T-helper 2 cell (primary cell): ENCODE measurements at regions not wholly inside any gene's neighbourhood (a gene's known extent, or its start where the extent isn't known, plus 50 kb on each side); places are given as distances from the start of the nearest gene placed in this dataset.

ENCODE experiments used
- DNase-seq, 5 experiments: peaks; one replicate each; pipeline versions ENCODE4 v3.0.0 to v3.0.0-alpha.2; 2012 to 2022

DNA sequence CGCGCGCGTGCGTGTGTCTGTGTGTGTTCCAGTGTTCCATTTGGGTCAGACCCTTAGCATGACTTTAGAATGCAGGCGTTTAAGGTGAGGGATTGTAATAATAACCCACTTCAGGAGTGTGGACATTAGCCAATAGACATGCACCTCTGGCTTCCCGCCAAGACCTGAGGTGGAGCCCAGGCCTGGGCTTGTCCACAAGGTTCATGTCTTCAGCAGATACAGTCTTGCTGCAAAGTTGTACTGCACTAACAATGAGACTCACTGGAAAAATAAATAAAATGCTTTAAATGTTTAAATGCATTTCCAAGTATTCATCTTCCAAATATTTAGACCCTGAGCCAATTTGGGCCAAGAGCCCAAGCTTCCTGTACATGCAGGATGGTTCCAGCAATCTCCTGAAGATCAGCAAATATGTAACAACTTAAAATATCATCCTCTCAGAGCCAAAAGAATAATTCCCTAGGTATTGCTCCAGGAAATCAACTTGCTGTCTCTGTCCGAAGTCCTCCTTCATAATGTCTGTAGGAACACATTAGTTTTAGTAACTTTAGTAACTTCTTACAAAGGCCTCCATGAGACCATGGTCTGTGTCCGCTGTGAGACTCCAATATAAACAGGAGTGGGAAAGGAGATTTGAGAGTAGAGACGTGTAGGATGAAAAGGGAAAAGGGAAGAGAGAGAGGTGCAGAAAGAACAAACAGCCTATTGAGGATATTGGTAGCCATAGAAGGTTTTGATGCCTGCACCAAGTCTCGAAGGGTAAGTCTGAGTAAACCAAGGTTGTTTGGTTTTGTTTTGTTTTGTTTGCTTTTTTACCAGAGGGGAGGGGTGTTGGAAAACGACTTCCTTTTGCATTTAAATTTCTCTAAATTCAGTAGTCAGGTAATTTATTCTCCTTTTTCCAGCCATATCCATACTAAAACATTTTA, 98.5 kb upstream of the KLF3 start:
- DNase-seq: no peak

GRCh38 chr4:38566806-38567398, 97.1 kb upstream of the KLF3 start:
- no peak for DNase-seq

- peak in 1 of 5 experiments; percentile 10 for DNase-seq
These were observed 96.5 kb upstream of the KLF3 start for GRCh38 chr4:38567457-38567856.

- no peak for DNase-seq
These were observed 95.2 kb upstream of the KLF3 start for GRCh38 chr4:38568768-38569167.

DNA sequence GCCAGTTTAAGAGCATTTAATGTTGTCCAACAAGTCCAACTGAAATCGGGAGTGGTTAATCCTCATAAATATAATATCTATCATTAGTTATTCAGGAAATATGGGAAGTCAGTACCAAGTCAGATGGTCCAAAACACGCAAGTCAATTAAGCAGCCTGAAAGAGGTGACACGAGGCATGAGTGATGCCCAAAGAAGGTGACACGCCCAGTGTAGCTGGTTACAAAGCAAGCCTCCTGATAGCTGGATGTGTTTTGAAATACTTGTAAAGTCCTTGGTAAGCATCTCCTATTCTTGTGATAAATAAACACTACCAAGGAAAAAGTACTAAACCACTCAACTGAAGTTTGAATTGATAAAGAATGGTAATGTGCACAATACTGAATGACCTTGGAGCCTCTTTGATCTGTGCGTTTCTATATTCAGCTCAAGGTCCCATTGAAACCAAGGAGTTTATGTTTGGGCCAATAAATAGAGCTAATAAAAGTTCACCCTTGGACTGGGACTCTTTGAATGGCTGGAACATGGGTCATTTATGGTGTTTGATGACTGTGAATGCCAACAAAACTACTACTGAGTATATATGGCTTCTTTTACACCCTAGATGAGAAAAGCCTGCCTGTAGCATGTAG, 93.2 kb upstream of the KLF3 start:
- no peak for DNase-seq

DNA sequence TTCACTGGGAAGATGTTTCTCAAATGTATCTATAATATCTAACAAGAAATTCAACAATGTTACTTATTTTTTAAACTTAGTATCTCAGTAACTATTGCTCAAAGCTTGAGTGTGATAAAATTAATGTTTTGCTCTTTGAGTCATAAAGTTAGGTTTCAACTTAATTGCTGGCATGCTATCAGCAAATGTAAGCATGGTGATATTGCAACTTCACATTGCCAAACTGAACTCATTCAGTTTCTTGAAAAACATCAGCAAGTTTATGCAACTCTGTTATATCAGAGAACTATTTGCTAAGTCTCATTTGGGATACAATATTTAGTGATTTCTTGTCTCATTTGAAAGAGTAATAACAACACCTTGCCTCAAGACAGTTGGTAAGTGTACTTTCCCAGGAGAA, 91.2 kb upstream of the KLF3 start:
- DNase-seq: no peak

DNA sequence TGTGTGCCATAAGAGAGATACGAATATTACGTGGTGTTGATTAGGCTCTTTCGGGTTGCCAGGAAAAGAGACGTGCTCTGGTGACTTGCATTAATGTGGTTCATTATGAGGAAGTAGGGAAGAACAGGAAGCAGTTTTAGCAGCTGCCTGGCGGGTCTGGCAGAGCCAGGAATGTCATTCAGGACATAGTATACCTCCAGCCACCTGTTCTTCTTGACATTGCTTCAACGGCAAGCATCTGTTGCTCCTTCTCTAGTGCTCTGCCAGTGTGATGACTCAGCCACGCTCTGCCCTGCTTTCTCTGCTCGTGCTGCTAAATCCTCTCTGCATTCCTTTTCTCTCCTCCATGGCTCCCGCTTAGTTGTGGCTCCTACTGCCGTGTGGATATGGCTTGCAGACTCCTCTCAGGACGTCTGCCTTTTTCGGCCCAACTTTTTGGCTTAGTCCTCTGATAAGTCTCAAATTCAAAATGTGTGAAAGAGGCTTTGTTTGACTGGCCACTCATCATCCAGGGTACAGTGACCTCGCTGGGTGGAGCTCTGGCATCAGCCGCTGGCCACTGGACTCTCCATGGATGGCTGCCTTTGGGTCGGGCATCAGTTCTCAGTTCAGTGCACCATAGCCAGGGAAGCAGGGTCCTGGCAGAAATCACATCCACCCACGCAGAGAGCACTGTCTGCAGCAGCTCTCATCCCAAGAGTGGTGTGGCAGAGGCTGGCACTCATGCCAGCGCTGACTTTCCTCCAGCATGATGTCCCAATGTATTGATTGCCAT, 89.3 kb upstream of the KLF3 start:
- DNase-seq: no peak

GRCh38 chr4:38576767-38577166, 87.2 kb upstream of the KLF3 start:
- DNase-seq: no peak

DNA sequence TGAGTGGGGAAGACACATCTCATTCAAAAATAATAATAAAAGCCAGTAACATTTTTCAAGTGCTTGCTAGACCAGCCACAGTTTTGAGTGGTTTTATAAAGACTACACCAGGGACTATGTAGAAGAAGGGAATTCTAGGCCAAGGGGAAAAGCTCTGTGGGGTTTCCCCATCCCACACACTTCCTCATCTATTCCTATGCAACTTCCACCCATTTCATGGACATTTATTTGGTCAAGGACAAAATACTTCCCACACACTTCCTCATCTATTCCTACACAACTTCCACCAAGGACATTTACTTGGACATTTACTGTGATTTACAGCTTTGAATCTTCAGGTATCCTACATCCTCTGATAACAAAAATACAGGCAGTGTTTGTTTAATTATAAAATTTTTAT, 86.5 kb upstream of the KLF3 start:
- no peak for DNase-seq

GRCh38 chr4:38581426-38582106, 82.4 kb upstream of the KLF3 start:
- no peak for DNase-seq

GRCh38 chr4:38582445-38582844, 81.6 kb upstream of the KLF3 start:
- DNase-seq: no peak

DNA sequence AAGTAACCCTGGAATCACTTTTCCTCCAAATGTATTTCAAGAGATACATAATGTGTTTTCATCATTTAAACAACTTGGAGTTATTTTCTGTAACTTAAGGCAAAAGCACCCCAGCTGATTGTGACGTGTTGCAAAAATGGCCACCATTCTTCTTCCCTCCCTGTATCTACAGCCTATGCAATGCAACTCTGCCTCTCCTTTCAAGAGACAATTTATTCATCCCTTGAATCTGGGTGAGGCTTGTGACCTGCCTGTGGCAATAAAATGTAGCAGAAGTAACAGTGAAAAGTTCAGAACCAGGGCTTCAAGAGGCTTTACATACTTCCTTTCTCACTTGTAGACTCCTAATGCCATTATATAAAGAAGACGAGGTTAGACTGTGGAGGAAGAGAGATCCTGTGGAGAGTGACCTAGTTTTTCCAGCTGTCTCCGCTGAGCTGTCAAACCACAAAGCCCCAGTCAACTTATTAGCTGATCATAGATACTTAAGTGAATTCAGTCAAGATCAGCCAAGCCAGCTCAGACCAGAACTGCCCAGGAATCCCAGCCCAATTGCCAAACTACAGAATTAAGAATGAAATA, 81.0 kb upstream of the KLF3 start:
- peak in 2 of 5 experiments; percentile 34 to 44 for DNase-seq

DNA sequence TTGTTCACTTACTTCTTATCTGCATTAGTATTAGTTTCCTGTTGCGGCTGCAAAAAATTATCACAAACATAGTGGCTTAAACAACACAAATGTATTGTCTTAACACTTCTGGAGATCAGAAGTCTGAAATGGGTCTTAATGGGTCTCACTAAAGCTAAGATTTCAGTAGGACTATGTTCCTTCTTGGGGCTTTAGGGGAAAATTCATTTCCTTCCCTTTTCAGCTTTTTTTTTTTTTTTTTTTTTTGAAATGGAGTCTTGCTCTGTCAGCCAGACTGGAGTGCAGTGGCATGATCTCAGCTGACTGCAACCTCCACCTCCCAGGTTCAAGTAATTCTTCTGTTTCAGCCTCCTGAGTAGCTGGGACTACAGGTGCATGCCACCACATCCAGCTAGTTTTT, 78.1 kb upstream of the KLF3 start:
- DNase-seq: no peak

DNA sequence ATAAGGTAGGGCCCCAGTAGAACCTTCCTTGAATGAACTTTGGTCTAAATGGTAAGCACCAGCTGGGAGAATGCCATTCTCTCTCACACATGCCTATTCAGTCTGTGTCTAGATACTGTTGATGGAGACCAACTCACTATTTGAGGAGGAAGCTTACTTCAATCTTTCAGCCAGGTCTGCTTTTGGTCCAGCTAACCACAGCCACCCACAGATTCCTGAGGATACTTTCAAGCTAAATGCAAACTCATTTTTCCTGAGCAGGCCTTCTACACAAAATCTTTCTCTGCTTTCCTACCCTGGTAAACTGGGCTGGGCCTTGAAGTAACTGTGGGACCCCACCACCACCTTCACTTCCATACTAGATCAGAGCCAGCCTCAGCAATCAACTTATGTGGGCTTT, 76.9 kb upstream of the KLF3 start:
- no peak for DNase-seq

DNA sequence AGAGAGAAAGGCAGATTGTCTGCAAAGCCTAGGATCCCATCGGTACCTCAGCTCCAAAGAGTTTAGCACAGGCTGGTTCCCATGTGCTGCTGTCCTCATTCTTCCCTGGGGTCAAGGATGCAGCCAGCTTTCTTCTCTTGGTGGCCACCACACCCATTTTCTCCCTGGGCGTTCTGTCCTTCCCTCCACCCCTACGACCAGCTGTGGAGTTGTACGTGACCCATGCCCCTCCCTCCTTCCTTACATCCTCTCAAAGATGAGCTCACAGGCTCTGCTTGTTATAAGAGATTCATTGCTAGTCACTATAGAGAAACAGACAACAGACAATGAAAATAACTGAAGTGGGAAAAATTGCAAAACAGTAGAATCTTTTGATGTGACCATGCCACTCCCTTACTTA, 74.0 kb upstream of the KLF3 start:
- DNase-seq: no peak

DNA sequence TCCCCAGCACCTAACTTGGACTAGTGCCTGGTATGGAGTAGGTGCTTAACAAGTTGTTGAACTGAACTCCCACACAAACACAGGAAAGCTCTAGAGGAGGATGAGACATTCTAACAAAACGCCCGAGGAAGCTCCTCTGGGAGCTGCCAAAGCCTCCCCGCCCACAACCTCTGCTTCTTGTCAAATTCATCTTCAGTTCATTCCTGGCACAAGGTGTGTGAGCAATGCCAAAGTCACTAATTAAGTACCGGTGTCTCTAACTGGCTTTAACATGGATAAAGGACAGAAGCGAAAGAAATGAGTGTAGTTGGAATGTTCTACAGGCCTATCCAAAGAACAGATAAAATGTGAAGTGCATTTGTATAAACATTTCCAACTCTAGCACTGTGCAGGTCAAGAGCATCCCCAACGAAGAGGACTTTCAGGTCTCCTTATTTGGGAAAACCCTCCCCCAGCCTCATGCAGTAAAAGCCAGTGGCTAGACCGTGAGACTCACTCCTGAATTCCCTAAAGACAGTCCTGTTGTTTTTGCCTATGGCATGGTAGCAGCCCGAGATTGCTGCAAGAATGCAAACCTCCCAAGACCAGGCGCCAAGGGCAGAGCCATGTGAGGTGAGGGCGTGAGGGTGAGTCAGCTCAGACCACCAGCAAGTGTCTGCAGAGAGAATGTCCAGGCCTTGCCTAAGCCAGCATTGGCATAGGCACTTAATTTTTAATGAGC, 72.2 kb upstream of the KLF3 start:
- DNase-seq: no peak

GRCh38 chr4:38598489-38598888, 65.5 kb upstream of the KLF3 start:
- DNase-seq: no peak

GRCh38 chr4:38600575-38600974, 63.4 kb upstream of the KLF3 start:
- peak in 1 of 5 experiments; percentile 25 for DNase-seq

DNA sequence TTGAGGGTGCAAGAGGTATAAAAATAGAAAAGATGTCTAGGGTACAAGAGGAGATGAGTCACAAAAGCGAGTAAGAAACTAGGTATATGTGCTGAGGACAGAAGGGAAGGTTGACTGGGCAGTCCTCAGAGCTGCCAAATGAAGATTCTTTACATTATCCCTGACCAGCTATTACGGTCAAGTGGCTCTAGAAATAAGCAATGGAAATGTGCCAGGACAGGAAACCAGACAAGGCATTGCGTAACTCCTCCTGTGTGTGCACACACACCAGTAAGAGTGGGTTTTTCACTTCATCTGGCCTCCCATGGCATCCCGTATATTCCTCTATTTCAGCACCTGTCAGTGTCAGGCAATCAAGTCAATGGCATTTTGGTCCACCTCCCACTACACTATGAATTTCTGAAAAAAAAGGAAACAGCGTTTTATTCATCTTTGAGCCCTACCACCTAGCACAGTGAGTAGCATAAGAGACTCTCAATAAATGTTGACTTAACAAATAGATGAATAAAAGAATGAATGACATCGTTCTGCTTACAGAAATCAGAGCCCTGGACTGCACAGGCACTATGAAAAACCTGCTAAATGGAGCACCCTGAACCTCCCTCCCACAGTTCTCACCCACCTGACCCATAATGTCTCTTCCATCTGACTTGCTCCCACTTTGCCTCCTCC, 62.6 kb upstream of the KLF3 start:
- DNase-seq: no peak

GRCh38 chr4:38601916-38602291, 62.1 kb upstream of the KLF3 start:
- DNase-seq: no peak

- no peak for DNase-seq
These were observed 60.3 kb upstream of the KLF3 start for GRCh38 chr4:38603652-38604051.
